ENCODE measurements at regions not wholly inside any gene's neighbourhood (a gene's known extent, or its start where the extent isn't known, plus 50 kb on each side); places are given as distances from the start of the nearest gene placed in this dataset.
"Not testable (repeated sequence)": the region's sequence is repeated elsewhere in the genome, so short reads cannot be mapped to it uniquely, and the experiment has no call there.

DNA sequence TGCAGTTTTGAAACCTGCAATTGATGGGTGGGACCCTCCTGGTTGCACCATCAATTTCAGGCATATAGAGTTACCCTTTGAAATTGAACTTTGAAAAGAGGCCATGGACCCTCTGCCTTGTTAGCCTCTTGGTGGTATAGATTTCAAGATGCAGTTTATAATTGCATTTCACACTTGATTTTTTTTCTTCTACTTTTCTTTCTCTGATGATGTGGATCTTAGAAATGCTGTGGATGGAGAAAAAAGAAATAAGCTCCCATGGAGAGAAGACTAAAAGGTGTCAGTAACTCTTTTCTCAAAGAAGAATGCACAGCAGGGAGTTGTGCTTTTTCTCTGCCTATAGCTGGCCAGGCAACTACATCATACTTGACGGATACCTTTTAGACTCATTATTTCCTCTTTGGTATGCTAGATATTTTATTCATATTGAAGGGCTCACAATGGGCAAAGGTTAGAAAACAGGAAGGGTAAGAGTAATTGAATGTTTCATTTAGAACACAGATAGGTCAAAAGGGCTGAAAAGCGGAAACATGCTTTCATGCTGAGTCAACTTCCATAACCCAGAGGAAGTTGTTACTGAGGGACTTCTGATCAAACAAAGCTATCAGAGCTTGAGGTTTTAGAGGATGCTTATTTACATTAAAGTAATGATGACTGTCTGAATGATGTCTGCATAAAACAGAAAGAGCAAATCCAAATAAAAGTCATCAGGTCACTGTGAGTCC, 773.2 kb upstream of the LRRN3 start:
- Histone ChIP-seq H3K36me3 (ENCODE audit: control insufficient read depth, insufficient read depth, low read length) (no peaks in the 10 kb centered on the region), H3K14ac (replicated peaks; ENCODE audit: low read depth, low read length) (no peak overlapping the region; the same call in 1 of the 2 replicates), H2BK15ac (ENCODE audit: low read depth, low read length) (peak overlapping the region; percentile 28; the same call in 1 of the 3 replicates), H3K9ac (ENCODE audit: low read depth, low read length) (no peak overlapping the region), H2AK5ac (ENCODE audit: low read depth, low read length) (peak overlapping the region; percentile 56; the same call in 1 of the 2 replicates), H4K5ac (ENCODE audit: low read depth, low read length) (peak overlapping the region; percentile 58; the same call in 1 of the 2 replicates), H3K56ac (ENCODE audit: extremely low read depth, insufficient read depth, low read length) (peak overlapping the region; percentile 1; the same call in 1 of the 2 replicates), H2AFZ (replicated peaks; ENCODE audit: low read length, poor library complexity) (no peak overlapping the region), H3K4ac (ENCODE audit: low read depth, low read length) (peak overlapping the region; percentile 12; the same call in 1 of the 2 replicates), H2BK120ac (ENCODE audit: low read depth, low read length) (peak overlapping the region; percentile 61), H3K27me3 (ENCODE audit: control insufficient read depth, insufficient read depth, low read length) (no peaks in the 10 kb centered on the region), H3K4me2 (ENCODE audit: low read depth, low read length) (peak overlapping the region; percentile 54; the same call in 1 of the 2 replicates), H3K23ac (ENCODE audit: low read depth, low read length) (no peak overlapping the region; the same call in 1 of the 2 replicates), H3K4me3 (ENCODE audit: insufficient read depth, low read depth, low read length) (no peak overlapping the region), H2BK20ac (ENCODE audit: low read depth, low read length) (peak overlapping the region; percentile 52; the same call in 1 of the 2 replicates), H4K91ac (ENCODE audit: insufficient read depth, low read depth, low read length) (peak overlapping the region; percentile 35; the same call in 1 of the 2 replicates), H3K9me1 (ENCODE audit: insufficient read depth, low read length) (no peaks in the 10 kb centered on the region), H4K8ac (ENCODE audit: low read depth in 2 of 2, low read length in 2 of 2) (peak overlapping the region; percentile 27 to 49; a peak in 2 of 4 replicates), H3K9me3 (ENCODE audit: control insufficient read depth, insufficient read depth, low read length) (peaks cover 2% of the 10 kb centered on the region; the same call in 1 of the 2 replicates), H2AK9ac (replicated peaks; ENCODE audit: low read depth, low read length, poor library complexity) (no peak overlapping the region), H3K4me1 (ENCODE audit: control insufficient read depth, insufficient read depth, low read length) (peaks cover 5% of the 10 kb centered on the region), H3K79me1 (ENCODE audit: low read depth in 1 of 2, low read length in 2 of 2) (no peaks in the 10 kb centered on the region), H4K20me1 (ENCODE audit: insufficient read depth, low read length) (no peaks in the 10 kb centered on the region), H3K27ac (ENCODE audit: insufficient read depth, low read length) (peak overlapping the region; percentile 52), H2BK5ac (ENCODE audit: low read depth, low read length, poor library complexity, severe bottlenecking) (peak overlapping the region; percentile 21), H3K18ac (ENCODE audit: low read depth, low read length) (peak overlapping the region; percentile 59; the same call in 1 of the 2 replicates)
- ChIA-PET CTCF (interaction anchor here (0.9 to 2.1 kb wide), 3 partner anchors 10 to 64 kb away, joined by 3 to 8 read pairs (median 4); no protein-coding TSS in a partner anchor), POLR2A (ENCODE audit: unreplicated experiment) (interaction anchor here (0.6 kb wide), 1 partner anchor 216 kb away, joined by 3 read pairs; no protein-coding TSS in a partner anchor)
- dilution Hi-C loops (cut with HindIII; ENCODE audit: low sequenced_read_pairs, unreplicated experiment) (no loop called here), intact Hi-C loops (cut with micrococcal nuclease) (no loop called here), in situ Hi-C loops (cut with MboI; ENCODE audit: low sequenced_read_pairs) (no loop called here)
- peak; percentile 26; the same call in 1 of the 2 replicates for TF ChIP-seq MAFK (IDR thresholded peaks at IDR 0.05; ENCODE audit: low read depth, low read length)
- TF ChIP-seq BHLHE40 (IDR thresholded peaks at IDR 0.05; ENCODE audit: low read depth, low read length) = no peak
- no peak for TF ChIP-seq NFE2L2 (IDR thresholded peaks at IDR 0.05; ENCODE audit: low read depth, low read length)
- ATAC-seq (ENCODE audit: low read depth) = peak; percentile 85
- WGBS, 2 experiments (ENCODE audit: extremely low coverage in 2 of 2, insufficient read length in 1 of 2) = 0% methylated on average over 1 of the region's 2 CpGs; no CpG with 5 or more reads in 1 of the 2 experiments
- BruUV-seq (replicated peaks) = no TSS peak
- peak; percentile 82 for DNase-seq

DNA sequence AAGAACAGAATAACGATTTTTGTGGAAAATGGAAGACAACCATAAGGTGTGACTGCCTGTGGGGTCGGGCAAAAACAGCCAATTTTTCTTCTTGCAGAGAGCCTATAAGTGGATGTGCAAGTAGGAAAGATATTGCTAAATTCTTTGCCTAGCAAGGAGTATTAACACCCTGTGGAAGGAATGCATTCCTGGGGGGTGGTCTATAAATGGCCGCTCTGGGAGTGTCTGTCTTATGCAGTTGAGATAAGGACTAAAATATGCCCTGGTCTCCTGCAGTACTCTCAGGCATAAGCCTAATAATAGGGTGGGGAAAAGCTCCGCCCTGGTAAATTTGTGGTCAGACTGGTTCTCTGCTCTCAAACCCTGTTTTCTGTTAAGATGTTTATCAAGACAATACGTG, 770.6 kb upstream of the LRRN3 start:
- in situ Hi-C loops (cut with MboI; ENCODE audit: low sequenced_read_pairs); dilution Hi-C loops (cut with HindIII; ENCODE audit: low sequenced_read_pairs, unreplicated experiment); BruUV-seq (replicated peaks): not testable (repeated sequence)

More for the DNA sequence above, 770.6 kb upstream of the LRRN3 start:
- H3K23ac ChIP-seq (ENCODE audit: low read depth, low read length); H2AFZ ChIP-seq (replicated peaks; ENCODE audit: low read length, poor library complexity); H3K9me3 ChIP-seq (ENCODE audit: control insufficient read depth, insufficient read depth, low read length); H3K18ac ChIP-seq (ENCODE audit: low read depth, low read length); H2BK20ac ChIP-seq (ENCODE audit: low read depth, low read length); H2BK15ac ChIP-seq (ENCODE audit: low read depth, low read length); intact Hi-C loops (cut with micrococcal nuclease); H3K4me3 ChIP-seq (ENCODE audit: insufficient read depth, low read depth, low read length); H3K14ac ChIP-seq (replicated peaks; ENCODE audit: low read depth, low read length); H2AK9ac ChIP-seq (replicated peaks; ENCODE audit: low read depth, low read length, poor library complexity); H4K20me1 ChIP-seq (ENCODE audit: insufficient read depth, low read length); H3K9me1 ChIP-seq (ENCODE audit: insufficient read depth, low read length); POLR2A ChIA-PET (ENCODE audit: unreplicated experiment); H2BK5ac ChIP-seq (ENCODE audit: low read depth, low read length, poor library complexity, severe bottlenecking); H3K36me3 ChIP-seq (ENCODE audit: control insufficient read depth, insufficient read depth, low read length); H4K91ac ChIP-seq (ENCODE audit: insufficient read depth, low read depth, low read length); H3K4me1 ChIP-seq (ENCODE audit: control insufficient read depth, insufficient read depth, low read length); H3K27ac ChIP-seq (ENCODE audit: insufficient read depth, low read length); H3K4ac ChIP-seq (ENCODE audit: low read depth, low read length); H2AK5ac ChIP-seq (ENCODE audit: low read depth, low read length); H3K4me2 ChIP-seq (ENCODE audit: low read depth, low read length); H4K8ac ChIP-seq (ENCODE audit: low read depth in 2 of 2, low read length in 2 of 2); CTCF ChIA-PET; ATAC-seq (ENCODE audit: low read depth); H2BK120ac ChIP-seq (ENCODE audit: low read depth, low read length); H4K5ac ChIP-seq (ENCODE audit: low read depth, low read length); H3K27me3 ChIP-seq (ENCODE audit: control insufficient read depth, insufficient read depth, low read length); H3K9ac ChIP-seq (ENCODE audit: low read depth, low read length); H3K79me1 ChIP-seq (ENCODE audit: low read depth in 1 of 2, low read length in 2 of 2); DNase-seq; H3K56ac ChIP-seq (ENCODE audit: extremely low read depth, insufficient read depth, low read length): not testable (repeated sequence)
- WGBS, 2 experiments (ENCODE audit: extremely low coverage in 2 of 2, insufficient read length in 1 of 2) = 57% methylated on average over 1 of the region's 5 CpGs; no CpG with 5 or more reads in 1 of the 2 experiments
